H1 (cell line): ENCODE measurements at regions not wholly inside any gene's neighbourhood (a gene's known extent, or its start where the extent isn't known, plus 50 kb on each side); places are given as distances from the start of the nearest gene placed in this dataset.

Source experiments
- CTCF ChIA-PET: fragments of 300-600 bp; sonication (Branson Sonifier 250); formaldehyde crosslinking; loops from one replicate; lab custom pipeline; 2021; ENCODE audit not compliant: partially characterized antibody; lab: Charles Lee
- POLR2A ChIA-PET: fragments of 300-600 bp; sonication (Branson Sonifier 250); formaldehyde crosslinking; loops from one replicate; lab custom pipeline; 2021; ENCODE audit warnings: inconsistent platforms; ENCODE audit not compliant: partially characterized antibody; lab: Charles Lee
- DNase-seq, 2 experiments: peaks; one replicate each; pipeline versions ENCODE4 v3.0.0 to v3.0.0-alpha.2; 2010 to 2022; ENCODE audit warnings: low spot score in 2 of 2, low read depth in 1 of 2, mixed read lengths in 1 of 2
- FAIRE-seq: peaks from 2 replicates; lab custom pipeline; 2011; peaks lifted over from hg19 to GRCh38; lab: Jason Lieb, UNC
- H2AFZ ChIP-seq: 2 replicates; pipeline ENCODE4 v1.8.1; 2012; ENCODE audit warnings: low read length, inconsistent platforms
- H2AK5ac ChIP-seq: 2 replicates; pipeline ENCODE4 v1.6.1; 2013; ENCODE audit warnings: low read depth, low read length
- H2BK120ac ChIP-seq: replicated peaks from 2 replicates; pipeline ENCODE3; 2013; ENCODE audit warnings: low read depth, low read length, inconsistent platforms
- H2BK12ac ChIP-seq: 2 replicates; pipeline ENCODE4 v1.6.1; 2013; ENCODE audit warnings: low read depth, low read length
- H2BK15ac ChIP-seq: 2 replicates; pipeline ENCODE4 v1.6.1; 2013; ENCODE audit warnings: low read length
- H2BK20ac ChIP-seq: 2 replicates; pipeline ENCODE4 v1.6.1; 2013; ENCODE audit warnings: low read length
- H2BK5ac ChIP-seq: 2 replicates; pipeline ENCODE4 v1.6.1; 2013; ENCODE audit warnings: low read depth, low read length
- H3K14ac ChIP-seq: 2 replicates; pipeline ENCODE4 v1.6.1; 2013; ENCODE audit warnings: inconsistent platforms; ENCODE audit not compliant: insufficient read length
- H3K18ac ChIP-seq: 2 replicates; pipeline ENCODE4 v1.6.1; 2013; ENCODE audit warnings: low read length; ENCODE audit errors: extremely low read depth
- H3K23ac ChIP-seq: 2 replicates; pipeline ENCODE4 v1.6.1; 2013; ENCODE audit warnings: inconsistent platforms; ENCODE audit not compliant: insufficient read length
- H3K23me2 ChIP-seq: 2 replicates; pipeline ENCODE4 v1.6.1; 2013; ENCODE audit warnings: low read depth, low read length
- H3K27ac ChIP-seq: 2 replicates; pipeline ENCODE4 v1.6.1; 2011; ENCODE audit warnings: low read depth, low read length, inconsistent platforms
- H3K27me3 ChIP-seq, 4 experiments: replicated peaks in 1 of 4; 1 replicate in 1 of 4; 2 replicates in 3 of 4; pipeline versions ENCODE4 v1.6.1 to v1.8.1; 2011 to 2013; ENCODE audit warnings: low read length in 3 of 4, mild to moderate bottlenecking in 3 of 4, inconsistent platforms in 2 of 4, mixed read lengths in 2 of 4, moderate library complexity in 1 of 4; ENCODE audit not compliant: control insufficient read depth in 3 of 4, insufficient read depth in 3 of 4; ENCODE audit errors: extremely low read depth in 1 of 4
- H3K36me3 ChIP-seq, 4 experiments: 2 replicates each; pipeline versions ENCODE4 v1.6.1 to v1.8.1; 2011 to 2013; ENCODE audit warnings: mild to moderate bottlenecking in 4 of 4, low read length in 3 of 4, moderate library complexity in 2 of 4, control low read depth in 1 of 4, inconsistent platforms in 1 of 4; ENCODE audit not compliant: insufficient read depth in 4 of 4, control insufficient read depth in 2 of 4
- H3K4ac ChIP-seq: replicated peaks from 2 replicates; pipeline ENCODE3; 2013; ENCODE audit warnings: low read length, low read depth, mixed read lengths, inconsistent platforms; ENCODE audit not compliant: insufficient read length
- H3K4me1 ChIP-seq, 4 experiments: replicated peaks in 1 of 4; 1 replicate in 1 of 4; 2 replicates in 3 of 4; pipeline versions ENCODE4 v1.6.1 to v1.8.1; 2011 to 2013; ENCODE audit warnings: low read length in 3 of 4, inconsistent platforms in 2 of 4, mixed read lengths in 1 of 4; ENCODE audit not compliant: insufficient read depth in 4 of 4, control insufficient read depth in 3 of 4
- H3K4me2 ChIP-seq, 2 experiments: 2 replicates each; pipeline versions ENCODE4 v1.6.1 to v1.8.1; 2011 to 2013; ENCODE audit warnings: low read depth in 2 of 2, low read length in 2 of 2, control low read depth in 1 of 2, inconsistent platforms in 1 of 2, mild to moderate bottlenecking in 1 of 2; ENCODE audit not compliant: insufficient read depth in 1 of 2
- H3K4me3 ChIP-seq, 4 experiments: fragments of 200-600, 300-600 bp in 1 of 4; sonication (generic), shearing (Covaris generic), sonication (Bioruptor Twin) in 1 of 4; 2 replicates each; pipeline versions ENCODE4 v1.5.1 to v1.8.1; 2011 to 2016; ENCODE audit warnings: low read length in 4 of 4, low read depth in 3 of 4, control low read depth in 2 of 4, inconsistent platforms in 2 of 4, mild to moderate bottlenecking in 2 of 4, mixed read lengths in 1 of 4, moderate library complexity in 1 of 4; ENCODE audit not compliant: insufficient read depth in 2 of 4; ENCODE audit errors: extremely low read depth in 1 of 4
- H3K56ac ChIP-seq: replicated peaks from 2 replicates; pipeline ENCODE3; 2013; ENCODE audit warnings: low read depth, mild to moderate bottlenecking, mixed read lengths, low read length, inconsistent platforms; ENCODE audit not compliant: insufficient read length
- H3K79me1 ChIP-seq: 2 replicates; pipeline ENCODE4 v1.6.1; 2013; ENCODE audit warnings: low read depth, low read length, control low read depth
- H3K79me2 ChIP-seq, 2 experiments: 2 replicates each; pipeline versions ENCODE4 v1.6.1 to v1.8.1; 2012 to 2013; ENCODE audit warnings: low read length in 2 of 2, mild to moderate bottlenecking in 2 of 2, inconsistent platforms in 1 of 2; ENCODE audit not compliant: insufficient read depth in 2 of 2, control insufficient read depth in 1 of 2
- H3K9ac ChIP-seq, 4 experiments: replicated peaks in 1 of 4; 1 replicate in 1 of 4; 2 replicates in 3 of 4; pipeline versions ENCODE4 v1.6.1 to v1.8.1; 2011 to 2013; ENCODE audit warnings: low read depth in 3 of 4, low read length in 3 of 4, control low read depth in 2 of 4, mild to moderate bottlenecking in 2 of 4, moderate library complexity in 2 of 4, inconsistent platforms in 1 of 4; ENCODE audit errors: extremely low read depth in 1 of 4
- H3K9me3 ChIP-seq, 2 experiments: 2 replicates each; pipeline versions ENCODE4 v1.6.1 to v1.8.1; 2012 to 2013; ENCODE audit warnings: mild to moderate bottlenecking in 2 of 2, moderate library complexity in 2 of 2, control low read depth in 1 of 2, inconsistent platforms in 1 of 2, low read depth in 1 of 2, low read length in 1 of 2, mixed read lengths in 1 of 2; ENCODE audit not compliant: insufficient read depth in 2 of 2
- H4K20me1 ChIP-seq, 2 experiments: replicated peaks in 1 of 2; 2 replicates each; pipeline versions ENCODE3 to v1.8.1; 2011 to 2013; ENCODE audit warnings: inconsistent platforms in 2 of 2, low read length in 2 of 2, mild to moderate bottlenecking in 1 of 2; ENCODE audit not compliant: insufficient read depth in 2 of 2, control insufficient read depth in 1 of 2
- H4K5ac ChIP-seq: 2 replicates; pipeline ENCODE4 v1.6.1; 2013; ENCODE audit warnings: low read length, low read depth, mixed read lengths, inconsistent platforms; ENCODE audit not compliant: insufficient read length
- H4K8ac ChIP-seq: 2 replicates; pipeline ENCODE4 v1.8.0; 2013; ENCODE audit warnings: mild to moderate bottlenecking, moderate library complexity, low read length, inconsistent platforms; ENCODE audit not compliant: insufficient read depth; ENCODE audit errors: extremely low read depth
- H4K91ac ChIP-seq: replicated peaks from 2 replicates; pipeline ENCODE3; 2013; ENCODE audit warnings: low read length, mixed read lengths, inconsistent platforms; ENCODE audit not compliant: insufficient read length
- BACH1 ChIP-seq: IDR thresholded peaks from 2 replicates; pipeline ENCODE4 v1.6.1; 2012; ENCODE audit warnings: low read length, improper control_type of control experiment
- BRCA1 ChIP-seq: IDR thresholded peaks from 2 replicates; pipeline ENCODE4 v1.6.1; 2012; ENCODE audit warnings: low read depth, low read length, improper control_type of control experiment
- CBX8 ChIP-seq: fragments of 300-800, 300-1000 bp; sonication (generic); IDR thresholded peaks from 2 replicates; pipeline ENCODE4 v1.7.1; 2016; ENCODE audit warnings: low read depth, low read length, borderline replicate concordance
- EGR1 ChIP-seq: IDR thresholded peaks from 2 replicates; pipeline ENCODE4 v1.6.1; 2011; ENCODE audit warnings: low read depth, low read length, borderline replicate concordance
- EP300 ChIP-seq, 2 experiments: IDR thresholded peaks; 1 replicate in 1 of 2; 2 replicates in 1 of 2; pipeline ENCODE4 v1.6.1; 2011 to 2012; ENCODE audit warnings: low read depth in 2 of 2, low read length in 2 of 2, mild to moderate bottlenecking in 2 of 2, borderline replicate concordance in 1 of 2, inconsistent platforms in 1 of 2, moderate library complexity in 1 of 2
- FOSL1 ChIP-seq: IDR thresholded peaks from 2 replicates; pipeline ENCODE4 v1.6.1; 2011; ENCODE audit warnings: mild to moderate bottlenecking, low read depth, low read length, moderate library complexity; ENCODE audit not compliant: insufficient read depth
- GABPA ChIP-seq: IDR thresholded peaks from 2 replicates; pipeline ENCODE4 v1.6.1; 2011; ENCODE audit warnings: mild to moderate bottlenecking, low read length, moderate library complexity, borderline replicate concordance; ENCODE audit not compliant: insufficient read depth
- GTF2F1 ChIP-seq: IDR thresholded peaks from 2 replicates; pipeline ENCODE4 v1.6.1; 2012; ENCODE audit warnings: low read depth, low read length, improper control_type of control experiment, borderline replicate concordance
- HDAC6 ChIP-seq: IDR thresholded peaks from one replicate; pipeline ENCODE4 v1.7.1; 2012; ENCODE audit warnings: low read depth, mild to moderate bottlenecking, inconsistent platforms, low read length, moderate library complexity
- KDM4A ChIP-seq: IDR thresholded peaks from one replicate; pipeline ENCODE4 v1.7.1; 2012; ENCODE audit warnings: low read depth, mild to moderate bottlenecking, moderate library complexity, low read length, inconsistent platforms; ENCODE audit not compliant: severe bottlenecking
- POU5F1 ChIP-seq: IDR thresholded peaks from 2 replicates; pipeline ENCODE4 v1.6.1; 2011; ENCODE audit warnings: low read depth, mild to moderate bottlenecking, low read length, moderate library complexity
- SIRT6 ChIP-seq: IDR thresholded peaks from one replicate; pipeline ENCODE4 v1.7.1; 2012; ENCODE audit warnings: low read length, inconsistent platforms
- TAF1 ChIP-seq: IDR thresholded peaks from 2 replicates; pipeline ENCODE4 v1.6.1; 2011; ENCODE audit warnings: mild to moderate bottlenecking, low read depth, low read length
- TAF7 ChIP-seq: optimal IDR thresholded peaks from 2 replicates; pipeline ENCODE3; 2011; ENCODE audit warnings: low read depth, mild to moderate bottlenecking, inconsistent platforms, low read length, moderate library complexity, borderline replicate concordance
- WGBS, 2 experiments: shearing (Covaris generic) in 1 of 2; methylation state at CpG; one replicate each; pipeline versions ENCODE4 v1.1.6 to v1.1.7; 2013 to 2015; ENCODE audit warnings: low lambda C conversion rate in 2 of 2, mixed read lengths in 2 of 2, inconsistent platforms in 1 of 2, low coverage in 1 of 2, missing lambda C conversion rate in 1 of 2; ENCODE audit not compliant: insufficient replicate concordance in 2 of 2, insufficient coverage in 1 of 2, insufficient read length in 1 of 2; ENCODE audit errors: extremely low coverage in 1 of 2, missing lambda C conversion rate in 1 of 2; 5-methylcytosine and 5-hydroxymethylcytosine counted together

- Histone ChIP-seq H3K9me3 (no peaks in the 10 kb centered on the region), H3K27ac (no peak overlapping the region), H3K27me3 (no peaks in the 10 kb centered on the region), H3K36me3 (no peaks in the 10 kb centered on the region), H2BK12ac (no peak overlapping the region), H3K4ac (no peak overlapping the region), H3K14ac (no peak overlapping the region), H2BK120ac (no peak overlapping the region), H2BK5ac (no peak overlapping the region), H3K79me2 (no peaks in the 10 kb centered on the region), H3K79me1 (no peaks in the 10 kb centered on the region), H3K56ac (no peak overlapping the region), H3K18ac (no peak overlapping the region), H3K9ac (no peak overlapping the region), H4K91ac (no peak overlapping the region), H2AFZ (no peak overlapping the region), H3K23ac (no peak overlapping the region), H3K4me3 (no peak overlapping the region), H4K8ac (no peak overlapping the region), H2BK20ac (no peak overlapping the region), H3K23me2 (no peaks in the 10 kb centered on the region; the same call in 1 of the 2 replicates), H3K4me2 (no peak overlapping the region), H2BK15ac (no peak overlapping the region), H2AK5ac (no peak overlapping the region), H3K4me1 (peaks cover 0 to 3% (median 0%) of the 10 kb centered on the region in 4 experiments; a peak in 1 of 7 replicates), H4K20me1 (no peaks in the 10 kb centered on the region), H4K5ac (no peak overlapping the region)
- WGBS, 2 experiments = 86% methylated on average over 7 of the region's 7 CpGs; no CpG with 5 or more reads in 1 of the 2 experiments
- no peak for DNase-seq
- TF ChIP-seq POU5F1 (no peak), HDAC6 (no peak), BACH1 (no peak), SIRT6 (no peak), FOSL1 (no peak), CBX8 (no peak), GABPA (no peak), EGR1 (no peak), BRCA1 (no peak), TAF1 (no peak), EP300 (IDR thresholded peaks at IDR 0.05; ENCODE audit: borderline replicate concordance in 1 of 2, low read depth in 2 of 2, low read length in 2 of 2) (no peak), TAF7 (no peak), GTF2F1 (no peak), KDM4A (no peak)
- ChIA-PET POLR2A (no interaction called here), CTCF (interaction anchor here (0.5 to 4.6 kb wide), 11 partner anchors 8 to 844 kb away, joined by 3 to 16 read pairs (median 3); no protein-coding TSS in a partner anchor)
- FAIRE-seq = no peak
Observed at GRCh38 chr6:137950581-137950980, 83.5 kb downstream of the TNFAIP3 start.
